Activated effector memory CD4-positive, alpha-beta T cell treated with anti-CD3 and anti-CD28 coated beads, Interleukin-2, amount 50 U/mL, for 16 hours (primary cell): ENCODE measurements at regions not wholly inside any gene's neighbourhood (a gene's known extent, or its start where the extent isn't known, plus 50 kb on each side); places are given as distances from the start of the nearest gene placed in this dataset.
A peak's percentile ranks its signal among the peaks of the same experiment; 100 is the strongest.

Source experiments
- DNase-seq: peaks from one replicate; pipeline ENCODE4 v3.0.0-alpha.2; 2020

- DNase-seq: no peak
Observed at GRCh38 chr12:67540920-67541624, 107.5 kb upstream of the DYRK2 start.

GRCh38 chr12:67541625-67541991 lies 106.9 kb upstream of the DYRK2 start:
- no peak for DNase-seq

- DNase-seq: no peak
Observed at GRCh38 chr12:67543021-67543770, 105.3 kb upstream of the DYRK2 start.

DNA sequence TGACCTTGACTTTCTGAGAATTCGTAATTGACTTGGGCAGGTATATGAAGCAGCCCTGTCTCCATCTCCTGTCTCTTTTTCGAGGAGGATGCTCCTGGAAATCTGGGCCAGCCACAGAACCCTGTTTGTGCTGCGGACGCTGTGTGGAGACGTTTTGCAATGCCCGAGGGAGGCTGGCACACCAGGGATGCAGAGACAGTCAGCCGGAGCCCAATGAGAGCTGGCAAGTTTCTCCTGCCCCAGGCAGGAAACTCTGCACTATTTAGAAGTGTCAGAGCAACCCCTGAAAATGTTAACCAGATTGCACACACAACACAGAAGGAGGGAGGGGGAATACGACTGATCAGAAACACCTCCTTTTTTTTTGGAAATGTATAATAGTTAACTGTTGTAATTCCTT lies 103.2 kb upstream of the DYRK2 start:
- DNase-seq: no peak

- DNase-seq: no peak
Observed at GRCh38 chr12:67546746-67547145, 101.8 kb upstream of the DYRK2 start.

GRCh38 chr12:67555075-67555717 lies 93.3 kb upstream of the DYRK2 start:
- DNase-seq: peak; percentile 67

- DNase-seq: no peak
Observed at GRCh38 chr12:67558775-67559174, 89.8 kb upstream of the DYRK2 start.

DNA sequence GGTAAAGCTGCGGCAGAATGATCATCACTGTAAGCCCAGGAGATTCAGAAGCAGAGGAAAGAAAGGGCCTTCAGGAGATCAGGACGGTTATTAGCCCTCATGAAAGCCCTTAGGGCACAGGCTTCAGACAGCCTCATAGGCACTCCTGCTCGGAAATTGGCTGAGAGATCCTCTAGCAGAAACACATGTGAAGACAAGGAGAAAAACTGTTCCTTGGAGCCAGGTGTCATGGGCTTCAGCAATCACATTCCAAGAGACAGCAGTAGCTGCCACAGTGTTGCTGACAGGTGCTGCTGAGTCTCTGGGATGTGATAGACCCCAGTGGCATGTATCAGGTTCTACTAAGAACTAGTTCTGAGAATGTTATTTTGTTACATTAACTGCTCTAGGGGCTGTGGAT lies 88.8 kb upstream of the DYRK2 start:
- no peak for DNase-seq

DNA sequence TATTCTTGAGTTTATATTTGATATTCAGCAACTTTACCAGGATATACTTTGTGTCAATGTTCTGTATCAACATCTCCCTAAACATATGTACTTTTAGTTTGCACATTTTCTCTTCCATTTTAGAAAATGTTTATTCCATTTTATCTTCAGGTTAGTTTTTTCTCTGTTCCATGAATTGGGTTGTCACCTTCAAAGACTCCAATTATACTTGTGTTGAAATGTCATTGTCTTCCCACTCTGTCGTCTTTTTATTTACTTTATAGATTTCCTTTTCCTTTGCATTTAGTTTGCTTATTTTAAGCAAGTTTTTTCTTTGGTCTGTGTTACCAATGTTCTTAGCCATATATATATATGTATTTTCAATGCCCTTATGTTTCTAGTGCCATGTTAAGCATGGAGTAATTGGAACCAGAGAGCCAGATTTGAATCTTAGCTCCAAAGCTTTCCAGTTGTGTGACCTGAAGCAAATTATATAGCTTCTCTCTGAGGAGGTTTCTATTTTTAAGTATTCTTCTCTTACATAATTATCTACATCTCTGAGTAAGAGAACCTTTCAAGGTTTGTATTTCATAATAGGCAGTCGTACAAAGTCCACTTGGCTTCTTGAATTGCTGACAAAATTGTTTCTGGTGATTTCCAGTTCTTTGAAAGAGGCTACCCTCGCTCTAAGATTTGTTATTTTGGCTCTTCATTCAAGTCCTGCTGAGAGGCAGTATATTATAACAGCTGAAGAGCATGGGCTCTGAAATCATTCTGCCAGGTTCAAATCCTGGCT lies 85.8 kb upstream of the DYRK2 start:
- DNase-seq: no peak

DNA sequence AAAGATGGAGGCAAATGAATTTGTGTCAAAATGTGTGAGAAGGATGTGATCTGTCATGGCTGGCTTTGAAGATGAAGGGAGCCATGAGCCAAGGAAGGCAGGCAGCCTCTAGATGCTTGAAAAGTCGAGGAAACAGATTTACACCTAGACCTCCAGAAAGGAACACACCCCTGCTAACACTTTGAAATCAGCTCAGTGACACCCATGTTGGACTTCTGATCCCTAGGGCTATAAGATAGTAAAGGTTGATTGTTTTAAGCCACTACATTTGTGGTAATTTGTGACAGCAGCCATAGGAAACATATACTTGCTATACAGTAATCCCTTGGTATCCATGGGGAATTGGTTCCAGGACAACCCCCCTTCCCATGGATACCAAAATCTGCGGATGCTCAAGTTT lies 80.5 kb upstream of the DYRK2 start:
- no peak for DNase-seq

DNA sequence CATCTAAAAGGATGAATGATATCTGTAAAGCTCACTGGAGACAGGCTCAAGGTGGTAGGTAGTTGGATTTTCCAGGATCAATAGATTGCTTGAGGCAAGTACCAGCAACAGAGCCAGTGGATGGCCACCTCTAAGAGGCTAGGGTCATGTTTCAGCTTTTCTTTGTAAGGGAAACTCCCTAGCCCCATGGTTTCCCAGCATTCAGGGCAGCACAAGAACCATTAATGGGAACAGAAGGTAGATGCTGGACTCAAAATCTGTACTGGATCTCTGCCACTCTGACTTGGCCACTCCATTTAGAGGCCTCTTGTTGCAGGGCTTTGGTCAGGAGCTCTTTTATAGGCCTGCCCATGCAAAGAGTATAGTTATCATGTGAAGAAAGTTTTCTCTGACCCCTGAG lies 76.1 kb upstream of the DYRK2 start:
- DNase-seq: no peak

DNA sequence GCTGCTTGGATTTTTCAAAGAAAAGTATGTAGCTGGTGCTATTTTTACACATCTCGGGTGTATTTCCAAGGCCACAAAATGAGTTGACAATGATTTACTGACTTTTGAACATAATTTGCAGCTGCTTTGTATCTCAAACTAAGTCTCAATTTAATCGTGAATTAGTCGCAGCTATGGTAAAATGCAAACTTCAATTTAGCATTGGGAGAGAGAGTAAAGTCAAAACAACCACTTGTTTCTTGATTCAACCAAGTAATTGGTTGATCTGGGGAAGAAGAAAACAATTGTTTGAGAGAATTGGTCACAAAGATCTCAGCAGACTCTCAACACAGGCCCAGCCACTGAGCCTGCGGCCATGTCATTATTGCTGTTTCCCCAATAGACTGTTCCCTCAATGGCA lies 75.0 kb upstream of the DYRK2 start:
- no peak for DNase-seq

- no peak for DNase-seq
Observed at GRCh38 chr12:67578976-67579661, 69.4 kb upstream of the DYRK2 start.

GRCh38 chr12:67579662-67580003 lies 68.9 kb upstream of the DYRK2 start:
- DNase-seq: no peak

DNA sequence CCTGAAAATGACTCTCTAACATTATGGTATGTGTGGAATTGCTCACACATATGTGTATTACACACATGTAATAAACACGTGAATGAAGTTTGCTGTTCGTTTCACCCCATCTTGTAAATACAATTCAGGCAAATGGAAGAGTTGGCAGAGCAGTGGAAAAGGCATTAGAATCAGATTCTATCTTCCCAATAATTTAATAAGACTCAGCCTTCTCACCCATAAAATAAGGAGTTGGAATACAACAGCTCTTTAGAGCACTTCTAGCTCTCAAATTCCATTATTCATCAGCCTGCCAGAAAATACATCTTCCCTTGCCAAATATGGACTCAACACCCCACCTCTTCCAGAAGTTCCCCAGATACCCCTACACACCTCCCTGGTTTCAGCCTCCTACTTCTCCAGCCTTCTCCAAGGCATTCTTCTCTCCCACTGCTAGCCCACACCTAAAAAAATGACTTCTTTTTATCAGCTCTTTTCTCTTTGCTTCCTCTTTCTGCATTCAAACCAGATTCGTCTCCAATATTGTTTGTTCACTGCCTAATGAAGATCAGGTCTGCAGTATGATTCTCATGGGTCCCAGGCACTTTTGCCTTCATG lies 66.2 kb upstream of the DYRK2 start:
- no peak for DNase-seq

DNA sequence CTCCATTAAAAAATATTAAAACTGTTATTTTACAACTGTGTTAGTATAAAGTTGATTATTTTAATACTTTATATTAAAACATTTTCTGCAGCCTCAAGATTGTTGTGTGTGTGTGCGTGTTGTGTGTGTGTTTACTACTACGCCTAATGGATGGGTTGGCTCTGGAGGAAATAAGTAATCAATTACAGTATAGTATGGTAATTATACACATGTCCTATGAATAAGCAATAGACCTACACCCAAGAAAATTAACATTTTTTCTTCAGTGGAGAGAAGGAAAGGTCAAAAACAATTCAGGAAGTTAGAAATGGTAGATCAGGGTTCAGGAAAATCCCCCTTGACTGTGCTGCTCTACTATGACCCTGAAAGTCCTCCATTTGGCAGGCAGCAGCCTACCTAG lies 65.7 kb upstream of the DYRK2 start:
- no peak for DNase-seq

DNA sequence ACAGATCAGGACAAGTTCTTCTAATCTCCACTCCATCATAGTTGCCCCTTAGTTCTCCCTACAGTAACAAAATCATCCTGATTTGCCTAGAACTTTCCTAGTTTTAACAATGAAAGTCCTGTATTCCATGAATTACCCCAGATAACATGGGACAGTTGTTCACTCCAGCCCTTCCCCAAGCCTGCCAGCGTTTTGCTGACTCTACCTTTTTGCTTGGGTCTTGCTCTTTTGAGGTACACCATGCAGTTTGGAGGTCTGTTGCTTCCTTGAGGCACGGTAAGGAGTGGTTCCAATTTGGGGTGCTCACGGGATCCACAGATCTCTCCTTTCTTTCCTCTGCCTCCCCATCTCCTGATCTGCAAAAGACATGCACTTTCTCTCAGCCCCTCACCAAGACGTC lies 61.6 kb upstream of the DYRK2 start:
- no peak for DNase-seq

- no peak for DNase-seq
Observed at GRCh38 chr12:67589078-67589477, 59.5 kb upstream of the DYRK2 start.

DNA sequence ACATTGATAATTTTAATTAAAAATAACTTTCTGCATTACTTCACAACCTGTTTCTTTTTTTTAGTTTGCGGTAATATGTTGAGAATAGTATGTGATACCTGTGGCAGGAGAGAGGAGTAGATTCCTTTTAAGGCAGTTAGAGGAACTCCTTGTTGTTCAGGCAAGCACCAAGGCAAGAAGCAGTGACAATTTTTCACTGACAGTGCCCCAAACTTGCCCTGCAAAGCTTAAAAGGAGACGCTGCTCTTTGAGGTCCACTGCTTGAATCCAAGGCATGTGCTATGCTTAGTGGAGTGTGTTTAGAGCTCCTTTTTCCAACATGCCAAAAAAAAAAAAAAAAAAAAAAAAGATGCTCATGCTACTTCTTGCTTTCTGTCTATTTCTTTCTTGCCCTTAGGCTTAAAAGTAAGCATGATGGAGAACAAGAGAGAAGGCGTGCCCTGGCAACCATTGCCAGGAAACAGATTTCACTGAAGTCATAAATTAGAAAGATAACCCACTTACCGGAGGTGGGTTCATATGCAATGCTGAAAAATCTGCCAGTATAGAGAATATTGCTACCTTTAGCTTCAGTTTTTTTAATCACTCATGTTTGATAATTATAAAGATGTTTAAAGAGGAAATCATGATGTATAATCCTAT lies 58.3 kb upstream of the DYRK2 start:
- DNase-seq: peak; percentile 67

- DNase-seq: no peak
Observed at GRCh38 chr12:67592228-67593011, 56.1 kb upstream of the DYRK2 start.

GRCh38 chr12:67593041-67593440 lies 55.5 kb upstream of the DYRK2 start:
- DNase-seq: no peak
